ENCODE measurements at regions not wholly inside any gene's neighbourhood (a gene's known extent, or its start where the extent isn't known, plus 50 kb on each side); places are given as distances from the start of the nearest gene placed in this dataset.

DNA sequence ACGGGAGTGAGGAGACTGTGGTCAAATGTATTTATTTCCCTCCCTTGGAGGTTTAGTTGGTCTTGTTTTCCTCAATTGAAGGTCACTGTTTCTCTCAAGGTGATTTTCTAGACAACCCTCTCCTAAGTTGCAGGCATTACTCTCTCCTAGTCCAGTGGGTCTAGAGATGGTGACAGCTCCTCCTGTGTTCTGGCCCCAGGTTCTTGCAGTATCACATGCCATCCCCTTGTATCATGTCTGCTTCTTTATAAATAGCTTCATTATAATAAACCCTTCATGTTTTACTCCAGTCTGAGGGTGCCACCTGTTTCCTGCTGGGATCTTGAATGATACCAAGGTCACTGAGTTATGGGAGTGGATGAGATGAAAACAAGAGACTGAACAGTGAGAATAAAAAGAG, 208.0 kb upstream of the KCNN2 start:
- DNase-seq (ENCODE audit: low read depth): no peak

GRCh38 chr5:114166081-114166480, 195.8 kb upstream of the KCNN2 start:
- no peak for DNase-seq (ENCODE audit: low read depth)

DNA sequence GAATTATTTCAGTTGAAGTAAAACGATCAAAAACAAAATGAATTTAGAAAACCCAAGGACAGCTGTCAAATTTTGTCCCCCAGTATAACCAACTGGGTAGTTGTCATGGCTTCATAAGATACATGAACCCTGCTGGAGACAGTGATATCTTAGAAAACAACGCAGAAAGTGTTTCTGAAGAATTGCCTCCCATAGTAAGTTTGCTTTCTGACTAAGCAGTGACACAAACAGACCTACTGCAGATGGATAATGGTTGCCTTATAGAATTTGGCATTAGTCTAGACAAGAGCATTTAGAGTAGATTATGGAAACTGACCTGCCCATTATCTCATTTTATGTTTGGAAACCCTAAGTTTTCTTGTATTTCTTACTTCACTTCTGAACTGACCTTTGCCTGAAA, 187.7 kb upstream of the KCNN2 start:
- no peak for DNase-seq (ENCODE audit: low read depth)

GRCh38 chr5:114174837-114175236, 187.0 kb upstream of the KCNN2 start:
- DNase-seq (ENCODE audit: low read depth): no peak

- no peak for DNase-seq (ENCODE audit: low read depth)
Observed at GRCh38 chr5:114176356-114176755, 185.5 kb upstream of the KCNN2 start.

GRCh38 chr5:114179134-114179533, 182.7 kb upstream of the KCNN2 start:
- no peak for DNase-seq (ENCODE audit: low read depth)

- DNase-seq (ENCODE audit: low read depth): no peak
Observed at GRCh38 chr5:114184006-114184405, 177.9 kb upstream of the KCNN2 start.

DNA sequence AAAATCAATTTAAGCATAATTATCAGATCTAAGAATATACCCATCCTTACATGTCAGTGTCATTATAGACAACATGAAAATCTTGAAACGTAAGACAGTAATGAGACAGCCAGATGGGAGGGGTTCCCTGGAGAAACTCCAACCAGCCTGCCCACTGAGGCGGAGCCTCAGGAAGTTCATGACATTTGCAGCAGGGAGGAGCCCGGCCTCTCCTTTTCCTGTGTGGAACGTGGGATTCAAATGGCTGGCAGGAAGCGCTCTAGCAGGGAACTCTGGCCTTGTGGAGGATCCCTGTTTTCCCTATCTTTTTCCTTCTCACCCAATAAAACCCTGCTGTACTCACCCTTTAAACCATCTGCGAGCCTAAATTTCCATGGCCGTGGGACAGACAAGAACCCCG, 176.6 kb upstream of the KCNN2 start:
- DNase-seq (ENCODE audit: low read depth): no peak

DNA sequence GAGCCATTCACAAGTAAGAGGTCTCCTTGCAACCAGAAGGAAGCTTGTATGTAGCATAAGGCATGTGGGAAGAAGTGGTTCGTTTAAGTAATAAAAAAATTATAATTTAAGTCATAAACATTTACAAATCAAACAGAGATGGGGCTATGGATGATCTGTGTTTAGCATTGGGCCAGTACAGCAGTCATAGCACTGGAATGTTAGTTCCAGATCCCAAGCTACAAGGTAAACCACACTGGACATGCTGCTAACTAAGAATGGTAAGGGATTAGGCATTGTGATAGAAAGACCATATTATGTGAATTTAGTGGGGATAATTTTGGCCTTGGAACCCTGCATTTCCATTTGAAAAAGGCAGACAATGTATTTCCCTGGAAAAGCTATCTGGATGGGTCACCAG, 170.4 kb upstream of the KCNN2 start:
- DNase-seq (ENCODE audit: low read depth): no peak

- no peak for DNase-seq (ENCODE audit: low read depth)
Observed at GRCh38 chr5:114192108-114192507, 169.8 kb upstream of the KCNN2 start.

DNA sequence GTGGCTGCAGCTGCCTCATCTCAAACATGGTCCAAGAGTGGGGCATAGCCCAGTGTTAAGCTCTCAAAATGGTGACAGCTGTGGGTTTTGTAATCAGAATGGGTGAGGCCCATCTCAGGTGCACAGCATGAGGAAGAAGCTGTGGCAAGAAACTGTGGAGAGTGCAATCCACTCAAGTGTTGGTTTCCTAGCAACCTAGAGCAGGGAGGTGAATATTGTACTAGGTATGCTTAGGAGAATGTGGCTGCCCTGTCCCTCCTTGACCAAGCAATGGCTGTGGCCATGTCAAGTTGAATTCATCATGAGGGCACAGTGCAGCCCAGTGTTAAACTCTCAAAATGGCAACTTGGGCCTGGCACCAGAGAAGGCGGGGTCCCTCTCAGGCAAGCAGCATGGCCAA, 160.5 kb upstream of the KCNN2 start:
- no peak for DNase-seq (ENCODE audit: low read depth)

GRCh38 chr5:114204923-114205322, 156.9 kb upstream of the KCNN2 start:
- no peak for DNase-seq (ENCODE audit: low read depth)

DNA sequence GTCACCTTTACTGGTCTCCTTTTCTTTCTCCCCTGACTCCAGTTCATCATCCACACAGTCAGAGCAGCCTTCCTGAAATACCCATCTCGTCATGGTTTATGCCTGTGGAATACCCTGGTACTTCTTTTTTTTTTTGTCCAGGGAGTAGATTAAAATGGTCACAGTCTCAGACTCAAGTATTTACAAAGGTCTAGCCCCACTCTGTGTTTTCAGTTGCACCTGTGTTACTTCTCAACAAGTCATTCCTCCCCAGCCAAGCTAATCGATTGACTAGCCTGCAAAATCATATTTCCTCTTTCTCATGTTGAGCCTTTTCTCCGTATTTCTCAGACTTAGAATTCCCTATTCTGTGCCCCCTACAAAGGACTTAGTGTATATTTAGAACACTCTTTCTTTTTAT, 155.2 kb upstream of the KCNN2 start:
- no peak for DNase-seq (ENCODE audit: low read depth)

DNA sequence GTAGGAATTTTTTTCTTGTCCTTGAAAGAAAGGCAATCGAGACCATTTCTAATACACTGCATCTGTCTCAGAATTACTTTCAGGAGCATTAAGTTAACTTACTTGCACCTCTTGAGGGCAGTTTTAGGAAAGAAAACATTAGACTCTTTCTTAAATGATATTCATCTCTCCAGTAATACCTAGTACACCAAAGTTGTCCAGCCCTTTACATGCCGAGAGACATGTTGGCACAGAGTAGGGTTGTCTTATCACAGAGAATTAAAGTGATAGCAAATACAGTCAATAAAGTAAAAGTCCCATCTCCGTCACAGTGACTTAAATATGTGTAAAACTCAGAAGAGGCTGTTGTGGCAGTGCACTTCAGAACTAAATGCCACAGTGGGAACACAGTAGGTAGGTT, 154.3 kb upstream of the KCNN2 start:
- DNase-seq (ENCODE audit: low read depth): no peak

- no peak for DNase-seq (ENCODE audit: low read depth)
Observed at GRCh38 chr5:114208120-114208519, 153.8 kb upstream of the KCNN2 start.

DNA sequence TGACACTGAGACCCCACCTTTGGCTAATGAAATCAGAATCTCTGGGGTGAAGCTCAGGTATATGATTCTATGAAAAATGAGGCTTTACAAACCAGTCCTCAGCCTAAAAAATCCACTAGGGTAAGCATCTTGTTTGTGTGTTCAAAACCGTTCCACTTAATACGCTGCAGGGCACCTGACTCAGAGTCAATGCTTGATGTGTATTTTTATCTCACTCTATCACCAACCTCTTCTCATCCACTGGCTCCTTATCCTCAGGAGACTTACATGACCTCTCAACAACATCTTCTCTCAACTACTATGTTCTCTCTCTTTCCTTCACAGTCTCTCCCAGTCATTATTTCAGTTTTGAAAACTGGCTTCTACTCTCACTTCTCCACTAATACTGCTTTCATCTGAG, 153.3 kb upstream of the KCNN2 start:
- no peak for DNase-seq (ENCODE audit: low read depth)

- DNase-seq (ENCODE audit: low read depth): no peak
Observed at GRCh38 chr5:114210662-114211061, 151.2 kb upstream of the KCNN2 start.

DNA sequence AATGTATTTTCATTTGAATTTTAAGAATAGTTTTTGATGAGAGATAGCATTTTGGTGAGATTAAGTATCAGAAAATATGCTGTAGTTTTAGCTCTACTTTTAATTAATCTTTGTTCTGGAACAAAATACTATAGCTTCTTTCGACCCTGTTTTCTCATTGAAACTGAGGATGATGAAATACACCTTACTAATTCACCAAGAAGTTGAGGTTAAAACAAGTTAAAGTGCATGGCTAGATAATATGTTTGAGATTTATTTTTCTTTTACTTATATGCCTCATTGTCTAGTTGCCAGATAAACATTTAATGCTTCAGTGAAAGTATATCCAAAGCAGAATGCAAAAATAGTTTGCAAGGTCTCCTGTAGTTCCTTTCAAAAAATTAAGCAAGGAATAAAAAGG, 140.1 kb upstream of the KCNN2 start:
- no peak for DNase-seq (ENCODE audit: low read depth)

DNA sequence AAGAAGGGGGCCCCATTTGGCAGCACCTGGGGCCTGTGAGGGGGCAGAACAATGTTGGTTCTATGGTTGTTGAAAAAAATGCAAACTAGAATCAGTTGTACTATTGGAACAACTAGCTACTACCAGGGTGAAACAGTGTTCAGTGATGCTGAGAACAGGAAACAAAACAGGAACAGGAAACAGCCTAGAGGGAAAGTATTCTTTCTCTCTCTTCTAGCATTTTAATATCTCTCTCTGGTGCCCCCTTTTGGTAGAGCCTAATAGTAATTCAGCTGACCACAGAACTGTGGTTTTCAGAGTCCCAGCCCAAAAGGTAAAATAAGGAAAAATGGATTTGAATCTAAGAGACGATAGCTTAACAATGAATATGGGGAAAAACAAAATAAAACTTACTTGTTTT, 138.0 kb upstream of the KCNN2 start:
- DNase-seq (ENCODE audit: low read depth): no peak

- no peak for DNase-seq (ENCODE audit: low read depth)
Observed at GRCh38 chr5:114237766-114238165, 124.1 kb upstream of the KCNN2 start.

DNA sequence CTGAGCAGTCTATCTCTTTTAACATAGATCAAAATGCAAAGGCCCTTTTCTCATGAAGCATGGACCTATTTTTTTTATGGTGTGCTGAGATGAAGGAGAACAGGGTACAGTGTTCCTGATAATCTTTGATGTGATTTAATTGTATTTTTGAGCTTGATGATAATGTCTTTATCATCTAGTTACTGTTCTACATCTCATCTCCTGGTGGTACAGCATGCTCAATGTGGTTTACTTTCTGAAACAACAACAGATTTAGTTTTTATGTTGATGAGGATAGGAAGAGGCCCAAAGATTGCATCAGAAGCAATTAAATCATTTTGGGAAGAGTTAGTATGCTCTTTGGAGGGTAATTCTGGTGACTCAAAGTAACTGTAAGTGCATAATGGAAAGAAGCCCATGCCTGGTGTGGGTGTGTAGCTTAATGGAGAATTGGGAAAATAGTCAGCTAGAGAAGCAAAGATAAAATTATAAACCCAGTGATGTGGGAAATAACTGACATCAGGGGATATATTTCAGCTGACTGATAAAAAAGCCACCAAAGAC, 123.0 kb upstream of the KCNN2 start:
- DNase-seq (ENCODE audit: low read depth): no peak

- DNase-seq (ENCODE audit: low read depth): no peak
Observed at GRCh38 chr5:114243281-114243971, 118.4 kb upstream of the KCNN2 start.

DNA sequence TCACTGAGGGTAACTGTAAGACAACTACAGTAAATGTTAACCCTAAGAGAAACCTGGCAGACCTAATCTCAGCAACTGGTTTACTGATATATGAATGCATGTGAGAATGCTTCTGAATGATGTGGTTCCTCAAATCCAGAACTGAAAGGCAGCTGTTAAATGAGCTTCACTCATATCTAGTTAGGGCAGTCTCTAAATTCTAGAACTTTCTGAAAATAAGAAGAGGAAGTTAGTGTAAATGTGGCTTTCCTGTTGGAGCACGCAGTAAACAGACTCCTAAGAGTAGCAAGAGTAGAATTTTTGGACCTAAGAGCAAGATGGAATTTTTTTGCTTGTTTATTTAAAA, 117.9 kb upstream of the KCNN2 start:
- DNase-seq (ENCODE audit: low read depth): no peak

- no peak for DNase-seq (ENCODE audit: low read depth)
Observed at GRCh38 chr5:114249823-114250222, 112.0 kb upstream of the KCNN2 start.

DNA sequence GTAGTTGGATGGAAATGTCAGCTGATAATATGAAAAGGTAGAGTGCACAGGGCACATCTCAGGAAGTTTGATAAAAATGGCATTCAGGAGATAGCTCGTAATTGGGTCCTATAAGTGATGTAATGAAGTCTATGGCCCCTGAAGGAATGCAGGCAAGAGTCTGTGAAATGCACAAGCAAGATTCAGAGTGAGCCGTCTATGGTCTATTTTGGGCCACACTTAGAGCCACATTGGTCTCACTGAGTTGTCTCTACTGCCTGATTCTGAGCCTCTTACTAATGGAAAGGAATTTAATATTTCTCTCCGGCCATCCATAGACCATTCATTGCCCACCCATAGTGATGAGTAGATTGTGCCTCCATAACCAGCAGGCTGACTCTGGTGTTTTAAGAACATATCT, 111.3 kb upstream of the KCNN2 start:
- DNase-seq (ENCODE audit: low read depth): no peak

All from activated T-cell treated with anti-CD3 and anti-CD28 coated beads for 48 hours (primary cell).